ENCODE measurements at regions not wholly inside any gene's neighbourhood (a gene's known extent, or its start where the extent isn't known, plus 50 kb on each side); places are given as distances from the start of the nearest gene placed in this dataset.

DNA sequence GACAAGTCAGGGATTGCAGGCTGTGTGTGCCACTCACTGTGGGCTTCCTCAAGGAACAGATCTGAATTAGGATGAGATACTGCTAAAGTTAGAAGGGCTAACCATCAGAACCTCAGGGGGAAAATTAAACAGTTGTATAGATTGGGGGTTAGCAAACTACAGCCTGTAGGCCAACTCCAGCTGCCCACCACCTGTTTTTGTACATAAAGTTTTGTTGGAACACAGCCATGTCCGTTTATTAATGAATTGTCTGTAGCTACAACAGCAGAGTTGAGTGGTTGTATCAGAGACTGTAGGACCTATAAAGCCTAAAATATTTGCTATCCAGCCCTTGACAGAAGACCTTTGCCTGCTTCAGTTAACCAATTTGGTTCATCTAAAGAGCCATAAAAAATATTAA is 127.2 kb upstream of the ECI2 start:
- ChIA-PET CTCF (ENCODE audit: unreplicated experiment) (no interaction called here), POLR2A (no interaction called here)
- no peak overlapping the region for H2AFZ ChIP-seq (ENCODE audit: low read length)
- intact Hi-C loops (cut with micrococcal nuclease; ENCODE audit: unreplicated experiment) = no loop called here
- TF ChIP-seq, protein P1, sequence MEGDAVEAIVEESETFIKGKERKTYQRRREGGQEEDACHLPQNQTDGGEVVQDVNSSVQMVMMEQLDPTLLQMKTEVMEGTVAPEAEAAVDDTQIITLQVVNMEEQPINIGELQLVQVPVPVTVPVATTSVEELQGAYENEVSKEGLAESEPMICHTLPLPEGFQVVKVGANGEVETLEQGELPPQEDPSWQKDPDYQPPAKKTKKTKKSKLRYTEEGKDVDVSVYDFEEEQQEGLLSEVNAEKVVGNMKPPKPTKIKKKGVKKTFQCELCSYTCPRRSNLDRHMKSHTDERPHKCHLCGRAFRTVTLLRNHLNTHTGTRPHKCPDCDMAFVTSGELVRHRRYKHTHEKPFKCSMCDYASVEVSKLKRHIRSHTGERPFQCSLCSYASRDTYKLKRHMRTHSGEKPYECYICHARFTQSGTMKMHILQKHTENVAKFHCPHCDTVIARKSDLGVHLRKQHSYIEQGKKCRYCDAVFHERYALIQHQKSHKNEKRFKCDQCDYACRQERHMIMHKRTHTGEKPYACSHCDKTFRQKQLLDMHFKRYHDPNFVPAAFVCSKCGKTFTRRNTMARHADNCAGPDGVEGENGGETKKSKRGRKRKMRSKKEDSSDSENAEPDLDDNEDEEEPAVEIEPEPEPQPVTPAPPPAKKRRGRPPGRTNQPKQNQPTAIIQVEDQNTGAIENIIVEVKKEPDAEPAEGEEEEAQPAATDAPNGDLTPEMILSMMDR (conservative IDR thresholded peaks at IDR 0.05; ENCODE audit: low read length) = no peak
- TF ChIP-seq EZH2phosphoT487 (IDR thresholded peaks at IDR 0.05; ENCODE audit: borderline replicate concordance, low read depth, low read length) = no peak
- H3K4me2 ChIP-seq (ENCODE audit: low read length) = no peak overlapping the region
- H3K27ac ChIP-seq (ENCODE audit: low read depth, low read length, poor library complexity, severe bottlenecking) = no peak overlapping the region
- H4K20me1 ChIP-seq (ENCODE audit: insufficient read depth, low read length) = no peaks in the 10 kb centered on the region
- no peak overlapping the region for H3K4me3 ChIP-seq (ENCODE audit: low read depth, low read length, poor library complexity, severe bottlenecking)
- no peaks in the 10 kb centered on the region for H3K9me3 ChIP-seq (ENCODE audit: low read length)
- DNase-seq (ENCODE audit: low spot score) = no peak
- no peaks in the 10 kb centered on the region for H3K36me3 ChIP-seq (ENCODE audit: insufficient read depth, low read length)
- H3K79me2 ChIP-seq (ENCODE audit: insufficient read depth, low read depth, low read length) = no peaks in the 10 kb centered on the region
- no peaks in the 10 kb centered on the region for H3K4me1 ChIP-seq (ENCODE audit: insufficient read depth, low read length, poor library complexity, severe bottlenecking)
- BruUV-seq (replicated peaks) = no TSS peak
- H3K9me2 ChIP-seq (ENCODE audit: insufficient read depth, low read length) = no peaks in the 10 kb centered on the region

DNA sequence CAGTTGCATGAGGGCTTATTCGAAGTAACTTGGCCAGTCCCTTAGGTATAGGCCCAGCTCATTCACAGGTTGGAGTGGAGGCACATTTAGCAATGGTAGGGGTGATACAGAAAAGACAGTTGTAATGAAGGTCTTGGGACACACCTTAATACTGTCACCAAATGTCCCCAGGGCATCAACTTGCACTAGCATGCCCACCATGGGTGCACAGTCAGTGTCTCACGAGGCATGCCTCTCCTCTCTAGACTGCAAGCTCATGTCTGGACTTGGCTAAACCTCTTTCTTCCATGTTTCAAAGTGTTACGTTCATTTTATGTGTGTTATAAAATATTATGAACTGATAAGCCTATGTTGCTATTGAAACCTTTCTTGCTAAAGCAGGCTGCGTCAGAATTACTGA is 124.0 kb upstream of the ECI2 start:
- BruUV-seq (replicated peaks) = no TSS peak
- ChIA-PET CTCF (ENCODE audit: unreplicated experiment) (no interaction called here), POLR2A (no interaction called here)
- Histone ChIP-seq H3K4me1 (ENCODE audit: insufficient read depth, low read length, poor library complexity, severe bottlenecking) (no peaks in the 10 kb centered on the region), H3K27ac (ENCODE audit: low read depth, low read length, poor library complexity, severe bottlenecking) (no peak overlapping the region), H3K79me2 (ENCODE audit: insufficient read depth, low read depth, low read length) (no peaks in the 10 kb centered on the region), H3K4me2 (ENCODE audit: low read length) (no peak overlapping the region), H3K4me3 (ENCODE audit: low read depth, low read length, poor library complexity, severe bottlenecking) (no peak overlapping the region), H4K20me1 (ENCODE audit: insufficient read depth, low read length) (no peaks in the 10 kb centered on the region), H3K36me3 (ENCODE audit: insufficient read depth, low read length) (no peaks in the 10 kb centered on the region), H3K9me2 (ENCODE audit: insufficient read depth, low read length) (no peaks in the 10 kb centered on the region), H2AFZ (ENCODE audit: low read length) (no peak overlapping the region), H3K9me3 (ENCODE audit: low read length) (no peaks in the 10 kb centered on the region)
- DNase-seq (ENCODE audit: low spot score) = no peak
- TF ChIP-seq, protein P1 (conservative IDR thresholded peaks at IDR 0.05; ENCODE audit: low read length) = no peak
- no peak for TF ChIP-seq EZH2phosphoT487 (IDR thresholded peaks at IDR 0.05; ENCODE audit: borderline replicate concordance, low read depth, low read length)
- intact Hi-C loops (cut with micrococcal nuclease; ENCODE audit: unreplicated experiment) = no loop called here

DNA sequence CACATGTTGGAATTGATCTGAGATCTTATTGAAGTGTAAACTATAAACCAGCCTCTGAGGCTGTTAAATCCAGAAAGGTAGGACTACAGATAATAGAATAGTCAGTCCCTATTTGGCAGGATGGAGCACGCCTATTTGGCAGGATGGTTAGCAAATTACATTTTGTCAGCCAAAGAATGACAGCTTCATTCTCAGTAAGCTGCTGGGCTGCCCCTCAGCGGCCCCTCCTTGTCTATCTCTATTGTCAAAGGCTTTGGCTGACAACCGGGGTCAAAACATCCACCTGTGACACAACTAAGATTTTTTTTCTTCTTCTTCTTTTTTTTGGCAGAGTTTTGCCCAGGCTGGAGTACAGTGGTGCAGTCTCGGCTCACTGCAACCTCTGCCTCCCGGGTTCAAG is 123.4 kb upstream of the ECI2 start:
- Histone ChIP-seq H3K4me1 (ENCODE audit: insufficient read depth, low read length, poor library complexity, severe bottlenecking) (no peaks in the 10 kb centered on the region), H3K4me2 (ENCODE audit: low read length) (no peak overlapping the region), H3K36me3 (ENCODE audit: insufficient read depth, low read length) (no peaks in the 10 kb centered on the region), H2AFZ (ENCODE audit: low read length) (no peak overlapping the region), H3K4me3 (ENCODE audit: low read depth, low read length, poor library complexity, severe bottlenecking) (no peak overlapping the region), H3K9me2 (ENCODE audit: insufficient read depth, low read length) (no peaks in the 10 kb centered on the region), H3K79me2 (ENCODE audit: insufficient read depth, low read depth, low read length) (no peaks in the 10 kb centered on the region), H4K20me1 (ENCODE audit: insufficient read depth, low read length) (no peaks in the 10 kb centered on the region), H3K27ac (ENCODE audit: low read depth, low read length, poor library complexity, severe bottlenecking) (no peak overlapping the region), H3K9me3 (ENCODE audit: low read length) (no peaks in the 10 kb centered on the region)
- intact Hi-C loops (cut with micrococcal nuclease; ENCODE audit: unreplicated experiment) = no loop called here
- BruUV-seq (replicated peaks) = no TSS peak
- CTCF ChIA-PET (ENCODE audit: unreplicated experiment) = no interaction called here
- TF ChIP-seq, protein P1 (conservative IDR thresholded peaks at IDR 0.05; ENCODE audit: low read length) = no peak
- no peak for TF ChIP-seq EZH2phosphoT487 (IDR thresholded peaks at IDR 0.05; ENCODE audit: borderline replicate concordance, low read depth, low read length)
- POLR2A ChIA-PET = no interaction called here
- no peak for DNase-seq (ENCODE audit: low spot score)
